ENCODE measurements at regions not wholly inside any gene's neighbourhood (a gene's known extent, or its start where the extent isn't known, plus 50 kb on each side); places are given as distances from the start of the nearest gene placed in this dataset.

DNA sequence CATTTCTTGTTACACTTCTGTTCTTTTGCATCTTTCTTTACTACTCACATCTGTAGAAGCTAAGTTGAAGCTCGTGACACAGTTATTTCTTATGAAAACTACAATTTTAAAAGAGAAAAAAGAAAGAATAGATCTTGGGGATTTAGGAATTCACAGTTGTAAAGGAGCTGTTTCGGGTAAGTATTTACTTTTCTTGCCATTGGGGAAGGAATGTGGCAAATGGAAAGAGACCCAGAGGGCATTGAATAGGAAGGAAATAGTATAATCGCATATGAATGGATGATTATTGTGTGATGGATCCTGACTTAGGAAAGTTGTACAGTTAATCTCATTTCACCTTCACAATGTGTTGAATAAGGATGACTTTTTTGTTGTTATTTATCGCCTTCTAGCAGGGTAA, 914.1 kb upstream of the CDH8 start:
- no peak overlapping the region for H3K4me3 Mint-ChIP-seq
- no peaks in the 10 kb centered on the region for H3K4me1 Mint-ChIP-seq
- H3K9me3 Mint-ChIP-seq: peaks cover 9 to 37% (median 18%) of the 10 kb centered on the region in 9 donors
- POLR2A ChIA-PET: no interaction called here
- DNase-seq (no peak), ATAC-seq (no peak)
- H3K36me3 Mint-ChIP-seq: peaks cover 0 to 3% (median 0%) of the 10 kb centered on the region in 3 donors
- no peaks in the 10 kb centered on the region for H3K27me3 Mint-ChIP-seq
- no peak overlapping the region for H3K27ac Mint-ChIP-seq

DNA sequence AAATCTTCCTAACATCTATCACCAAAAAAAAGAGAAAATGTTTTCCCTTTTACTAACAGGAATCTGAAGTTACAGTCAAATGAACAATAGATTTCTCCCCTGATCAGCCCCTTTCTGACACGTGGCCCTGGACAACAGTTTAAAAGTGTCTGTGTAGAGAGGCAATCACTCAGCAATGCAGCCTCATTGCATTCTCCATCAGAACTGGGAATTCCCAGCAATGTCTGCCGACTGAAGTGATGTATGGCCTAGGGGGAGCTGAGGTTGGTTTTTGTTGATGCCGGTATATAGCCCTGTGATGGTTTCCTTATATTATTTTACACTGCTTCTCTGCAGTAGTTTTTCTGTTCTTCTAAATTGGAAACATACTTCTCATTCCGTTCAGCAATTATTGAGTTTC, 904.3 kb upstream of the CDH8 start:
- no peak overlapping the region for H3K27ac Mint-ChIP-seq
- no peak for ATAC-seq

DNA sequence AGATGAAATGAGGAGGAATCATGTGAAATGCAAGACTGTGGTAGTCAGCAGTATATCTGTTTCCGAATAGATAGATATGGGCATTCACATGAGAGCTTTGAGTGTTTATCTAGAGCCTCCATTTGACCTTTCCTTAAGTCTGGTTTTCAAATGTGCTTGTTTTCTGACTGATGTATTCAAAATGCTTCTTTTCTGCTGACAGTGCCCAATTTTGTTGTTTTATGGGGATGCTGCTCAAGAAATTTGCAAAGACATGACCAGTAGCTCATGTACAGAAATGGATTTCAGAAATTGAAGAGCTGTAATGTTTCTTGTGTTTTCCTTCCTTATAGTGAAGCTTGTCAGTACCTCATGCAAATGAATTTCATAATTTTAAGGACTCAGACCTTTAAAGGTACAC, 903.4 kb upstream of the CDH8 start:
- ATAC-seq (no peak), DNase-seq (no peak)
- H3K9me3 Mint-ChIP-seq: peaks cover 0 to 38% (median 10%) of the 10 kb centered on the region in 9 donors
- H3K4me3 Mint-ChIP-seq: no peak overlapping the region
- H3K27ac Mint-ChIP-seq: no peak overlapping the region
- no peaks in the 10 kb centered on the region for H3K27me3 Mint-ChIP-seq
- POLR2A ChIA-PET: no interaction called here
- H3K36me3 Mint-ChIP-seq: peaks cover 0 to 5% (median 0%) of the 10 kb centered on the region in 3 donors
- H3K4me1 Mint-ChIP-seq: no peaks in the 10 kb centered on the region

More for the DNA sequence above, 904.3 kb upstream of the CDH8 start:
- POLR2A ChIA-PET: no interaction called here
- no peak for DNase-seq
- Mint-ChIP-seq H3K27me3 (no peaks in the 10 kb centered on the region), H3K9me3 (peaks cover 0 to 39% (median 14%) of the 10 kb centered on the region in 9 donors), H3K4me1 (no peaks in the 10 kb centered on the region), H3K36me3 (peaks cover 0 to 5% (median 0%) of the 10 kb centered on the region in 3 donors), H3K4me3 (no peak overlapping the region)

DNA sequence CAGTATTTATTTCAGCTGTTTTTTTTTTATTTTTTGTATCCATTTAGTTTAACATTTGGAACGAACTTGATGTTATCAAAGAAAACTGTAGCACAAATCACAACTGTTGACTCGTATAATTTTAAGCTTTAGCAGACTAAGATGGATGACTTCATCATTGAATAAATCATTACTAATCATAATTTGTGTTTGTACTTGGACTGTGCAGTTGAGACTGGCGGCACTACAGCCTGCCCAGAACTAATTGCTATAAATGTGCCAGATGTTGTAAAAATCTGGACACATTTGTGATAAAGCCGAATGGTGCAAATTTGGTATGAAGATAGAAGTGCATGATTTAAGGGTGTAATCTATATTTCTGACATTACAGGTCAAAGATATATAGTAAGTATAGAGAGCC, 897.7 kb upstream of the CDH8 start:
- Mint-ChIP-seq H3K27me3 (no peaks in the 10 kb centered on the region), H3K9me3 (peaks cover 0 to 39% (median 16%) of the 10 kb centered on the region in 9 donors), H3K4me1 (no peaks in the 10 kb centered on the region), H3K4me3 (no peak overlapping the region), H3K27ac (no peak overlapping the region), H3K36me3 (peaks cover 0 to 10% (median 0%) of the 10 kb centered on the region in 3 donors)
- ATAC-seq (no peak), DNase-seq (no peak)
- POLR2A ChIA-PET: no interaction called here

DNA sequence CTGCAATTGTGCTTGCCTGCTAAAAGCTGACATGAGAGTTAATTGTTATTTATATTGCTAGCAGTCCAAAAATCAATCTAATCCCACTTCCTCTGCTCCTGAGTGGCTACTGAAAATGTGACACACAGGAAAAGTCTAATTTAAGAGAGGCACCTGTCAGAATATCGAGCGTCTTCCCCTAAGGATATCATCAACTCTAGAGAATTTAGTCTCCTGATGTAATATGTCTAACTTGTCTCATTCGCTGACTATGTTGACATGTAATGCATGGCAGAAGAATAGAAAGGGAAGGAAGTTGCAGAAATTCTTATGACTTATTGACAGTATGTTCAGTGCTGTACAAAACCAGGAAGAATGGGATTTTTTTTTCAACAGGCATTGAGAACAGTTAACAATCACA, 893.4 kb upstream of the CDH8 start:
- Mint-ChIP-seq H3K4me3 (no peak overlapping the region), H3K9me3 (peaks cover 0 to 50% (median 16%) of the 10 kb centered on the region in 9 donors), H3K27me3 (no peaks in the 10 kb centered on the region), H3K36me3 (peaks cover 0 to 5% (median 0%) of the 10 kb centered on the region in 3 donors), H3K4me1 (no peaks in the 10 kb centered on the region), H3K27ac (no peak overlapping the region)
- POLR2A ChIA-PET: no interaction called here
- no peak for DNase-seq
- ATAC-seq: no peak

DNA sequence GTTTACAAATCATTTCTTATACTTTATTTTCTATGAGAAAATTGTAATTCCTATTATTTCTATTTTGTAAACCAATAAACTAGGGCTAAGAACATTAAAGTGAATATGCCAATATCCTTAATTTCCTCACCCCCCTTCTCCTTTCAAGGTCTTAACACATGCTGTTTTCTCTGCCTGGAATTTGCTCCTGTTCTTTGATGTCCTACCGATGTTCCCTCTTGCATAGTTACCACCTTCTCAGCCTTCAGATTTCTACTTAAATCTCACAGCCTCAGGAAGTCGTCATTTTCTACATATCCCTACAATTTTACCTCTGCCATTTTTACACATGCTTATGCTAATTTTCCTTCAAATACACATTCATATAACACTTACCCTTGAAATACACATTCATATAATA, 890.9 kb upstream of the CDH8 start:
- no peak overlapping the region for H3K4me3 Mint-ChIP-seq
- no peak overlapping the region for H3K27ac Mint-ChIP-seq
- peaks cover 2 to 51% (median 20%) of the 10 kb centered on the region in 9 donors for H3K9me3 Mint-ChIP-seq
- no peaks in the 10 kb centered on the region for H3K4me1 Mint-ChIP-seq
- no peaks in the 10 kb centered on the region for H3K27me3 Mint-ChIP-seq
- ATAC-seq (no peak), DNase-seq (no peak)
- peaks cover 0 to 5% (median 0%) of the 10 kb centered on the region in 3 donors for H3K36me3 Mint-ChIP-seq
- POLR2A ChIA-PET: no interaction called here

DNA sequence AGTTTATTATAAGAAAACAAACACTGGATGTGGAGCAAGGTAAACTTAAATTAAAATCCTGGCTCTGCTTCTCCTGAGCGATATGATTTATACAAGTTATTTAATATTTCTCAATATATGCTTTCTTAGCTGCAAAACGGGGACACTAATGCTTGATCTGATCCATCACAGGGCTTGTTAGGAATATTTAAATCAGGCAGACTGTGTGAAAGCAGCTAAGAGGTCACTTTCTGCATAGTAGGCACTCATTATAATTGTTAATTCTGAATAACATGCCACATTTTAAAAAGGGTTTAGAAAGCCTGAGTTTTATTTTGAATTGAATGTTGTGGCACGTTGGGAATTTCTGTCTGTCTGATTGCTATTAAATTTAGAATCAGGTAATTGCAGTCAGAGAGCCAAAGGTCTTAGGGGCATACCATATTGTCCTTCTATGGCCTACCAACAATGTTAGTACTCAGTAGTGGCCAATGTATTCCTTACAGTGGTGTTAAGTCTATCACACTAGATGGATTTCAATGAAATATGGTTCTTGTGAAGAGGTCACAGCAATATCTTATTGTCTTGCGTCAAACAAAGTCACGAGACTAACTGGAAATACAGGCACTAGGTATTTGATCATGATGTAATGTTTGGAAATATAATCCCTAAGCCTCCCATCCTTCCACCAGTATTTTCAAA, 890.0 kb upstream of the CDH8 start:
- Mint-ChIP-seq H3K27ac (no peak overlapping the region), H3K4me1 (no peaks in the 10 kb centered on the region), H3K4me3 (no peak overlapping the region), H3K36me3 (peaks cover 0 to 5% (median 0%) of the 10 kb centered on the region in 3 donors), H3K27me3 (no peaks in the 10 kb centered on the region), H3K9me3 (peaks cover 3 to 46% (median 18%) of the 10 kb centered on the region in 9 donors)
- DNase-seq (no peak), ATAC-seq (no peak)
- POLR2A ChIA-PET: no interaction called here

DNA sequence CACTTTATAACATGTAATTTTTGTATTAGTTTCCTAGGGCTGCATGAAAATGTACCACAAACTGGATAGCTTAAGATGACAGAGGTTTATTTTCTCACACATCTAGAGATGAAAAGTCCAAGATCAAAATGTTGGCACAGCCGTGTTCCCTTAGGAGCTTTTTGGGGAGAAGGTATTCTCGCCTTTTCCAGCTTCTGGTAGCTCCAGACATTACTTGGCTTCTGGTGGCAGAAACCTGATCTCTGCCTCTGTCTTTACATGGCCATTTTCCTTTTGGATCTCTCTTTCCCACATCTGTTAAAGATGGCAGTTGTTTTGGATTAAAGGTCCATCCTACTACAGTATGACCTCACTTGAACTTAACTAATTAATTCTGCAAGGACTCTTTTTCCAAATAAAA, 885.7 kb upstream of the CDH8 start:
- Mint-ChIP-seq H3K27ac (no peak overlapping the region), H3K36me3 (no peaks in the 10 kb centered on the region), H3K4me3 (no peak overlapping the region), H3K9me3 (peaks cover 0 to 36% (median 18%) of the 10 kb centered on the region in 9 donors), H3K27me3 (no peaks in the 10 kb centered on the region), H3K4me1 (no peaks in the 10 kb centered on the region)
- ATAC-seq: no peak
- DNase-seq: no peak
- POLR2A ChIA-PET: no interaction called here

DNA sequence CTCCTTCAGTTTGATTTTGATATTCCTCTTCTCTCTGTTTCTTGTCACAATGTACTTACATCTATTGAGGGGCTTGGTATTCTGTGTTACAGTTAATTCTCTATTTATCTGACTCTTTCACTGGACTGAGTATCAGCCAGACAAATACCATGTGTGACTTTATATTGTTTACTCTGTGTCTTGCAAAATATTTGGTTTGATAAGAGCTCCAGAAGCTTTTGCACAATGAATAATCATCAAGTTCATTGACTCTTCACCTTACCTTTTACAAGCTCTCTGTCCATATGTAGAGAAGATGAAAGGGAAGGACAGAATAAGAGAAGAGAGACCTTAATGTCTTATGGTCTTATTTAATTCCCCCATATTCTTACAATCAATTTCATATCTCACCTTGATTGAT, 877.7 kb upstream of the CDH8 start:
- DNase-seq (no peak), ATAC-seq (no peak)
- H3K27me3 Mint-ChIP-seq: no peaks in the 10 kb centered on the region
- no peak overlapping the region for H3K4me3 Mint-ChIP-seq
- peaks cover 9 to 60% (median 17%) of the 10 kb centered on the region in 9 donors for H3K9me3 Mint-ChIP-seq
- no peaks in the 10 kb centered on the region for H3K4me1 Mint-ChIP-seq
- no peak overlapping the region for H3K27ac Mint-ChIP-seq
- POLR2A ChIA-PET: no interaction called here
- no peaks in the 10 kb centered on the region for H3K36me3 Mint-ChIP-seq

DNA sequence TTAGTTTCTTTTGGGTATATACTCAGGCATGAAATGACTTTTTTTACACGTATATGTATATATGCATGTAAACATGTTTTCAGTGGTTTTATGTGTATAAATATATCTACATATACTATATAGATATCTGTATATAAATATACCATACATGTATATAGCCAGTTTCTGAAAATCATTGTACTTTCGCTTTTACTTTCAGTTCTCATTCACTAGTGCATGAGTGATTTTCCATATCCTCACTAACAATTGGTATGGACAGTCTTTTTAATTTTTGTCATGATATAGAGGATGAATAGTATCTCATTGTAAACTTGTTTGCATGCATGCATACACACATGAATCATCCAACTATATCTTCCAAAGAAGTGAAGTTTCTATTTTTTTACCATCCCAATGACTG, 877.1 kb upstream of the CDH8 start:
- Mint-ChIP-seq H3K27ac (no peak overlapping the region), H3K9me3 (peaks cover 12 to 61% (median 18%) of the 10 kb centered on the region in 9 donors), H3K4me1 (no peaks in the 10 kb centered on the region), H3K4me3 (no peak overlapping the region), H3K36me3 (no peaks in the 10 kb centered on the region), H3K27me3 (no peaks in the 10 kb centered on the region)
- POLR2A ChIA-PET: no interaction called here
- ATAC-seq (no peak), DNase-seq (no peak)

DNA sequence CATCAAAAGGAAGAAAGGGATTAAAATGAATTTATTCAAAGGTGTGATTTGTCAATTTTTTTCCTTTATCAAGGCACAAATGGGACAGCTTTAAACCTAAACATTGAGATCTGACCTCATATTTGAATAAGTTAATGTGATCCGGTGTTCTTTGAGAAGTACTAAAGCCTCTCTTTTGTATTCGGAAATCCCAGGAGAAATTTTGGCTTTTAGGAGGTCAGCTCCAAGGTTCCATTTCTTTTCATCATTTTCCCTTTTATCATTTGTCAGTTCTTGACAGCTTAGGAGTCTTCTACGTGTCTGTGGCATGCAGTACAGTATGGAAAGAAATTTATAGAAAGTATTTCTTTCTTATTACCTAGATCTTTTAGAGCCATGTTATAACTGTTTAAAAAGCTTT, 873.4 kb upstream of the CDH8 start:
- Mint-ChIP-seq H3K4me1 (no peaks in the 10 kb centered on the region), H3K4me3 (no peak overlapping the region), H3K36me3 (no peaks in the 10 kb centered on the region), H3K27me3 (no peaks in the 10 kb centered on the region), H3K27ac (no peak overlapping the region), H3K9me3 (peaks cover 10 to 53% (median 19%) of the 10 kb centered on the region in 9 donors)
- DNase-seq (no peak), ATAC-seq (no peak)
- POLR2A ChIA-PET: no interaction called here

DNA sequence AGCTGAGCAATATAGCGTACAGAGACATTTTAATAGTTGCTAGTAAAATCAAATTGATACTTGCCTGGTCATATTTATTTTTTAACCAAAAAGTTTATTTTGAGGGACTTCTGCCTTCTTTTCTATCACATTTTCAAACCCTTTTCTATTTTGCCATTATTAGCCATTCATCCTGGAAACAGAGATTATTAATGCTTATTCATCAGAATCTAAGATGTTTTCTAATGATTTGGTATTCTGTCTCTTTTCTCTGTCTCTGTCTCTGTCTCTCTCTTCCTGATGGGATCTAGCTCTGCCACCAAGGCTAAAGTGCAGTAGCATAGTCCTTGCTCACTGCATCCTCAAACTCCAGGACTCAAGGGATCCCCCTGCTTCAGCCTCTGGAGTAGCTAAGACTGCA, 871.3 kb upstream of the CDH8 start:
- POLR2A ChIA-PET: no interaction called here
- Mint-ChIP-seq H3K27ac (no peak overlapping the region), H3K4me1 (no peaks in the 10 kb centered on the region), H3K4me3 (no peak overlapping the region), H3K9me3 (peaks cover 13 to 48% (median 18%) of the 10 kb centered on the region in 9 donors), H3K27me3 (no peaks in the 10 kb centered on the region), H3K36me3 (peaks cover 0 to 4% (median 0%) of the 10 kb centered on the region in 3 donors)
- ATAC-seq (no peak), DNase-seq (no peak)

DNA sequence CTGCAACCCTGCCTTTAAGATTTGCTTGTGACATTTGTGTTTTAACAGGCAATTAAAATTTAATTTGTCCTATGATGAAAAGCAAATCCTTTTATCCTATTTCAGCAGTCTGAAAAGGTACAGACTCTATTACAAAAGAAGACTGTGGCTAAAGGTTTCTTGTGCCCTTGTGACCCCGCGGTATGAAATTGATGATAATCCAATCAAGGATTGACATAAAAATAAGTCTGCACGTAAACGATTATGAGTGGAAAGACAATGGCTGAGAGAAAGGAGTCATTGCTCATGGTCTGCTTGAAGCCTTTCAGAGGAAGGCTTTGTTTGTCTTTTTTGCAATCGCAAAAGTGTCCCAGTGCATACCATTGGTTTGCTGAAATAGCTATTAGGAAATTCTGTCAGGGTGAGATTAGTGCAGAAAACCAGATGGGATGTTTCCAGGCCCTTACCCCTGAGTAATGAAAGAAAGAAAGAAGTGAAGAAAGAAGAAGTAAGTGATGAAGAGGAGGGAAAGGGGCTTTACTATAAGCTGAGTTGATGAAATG, 867.8 kb upstream of the CDH8 start:
- POLR2A ChIA-PET: no interaction called here

DNA sequence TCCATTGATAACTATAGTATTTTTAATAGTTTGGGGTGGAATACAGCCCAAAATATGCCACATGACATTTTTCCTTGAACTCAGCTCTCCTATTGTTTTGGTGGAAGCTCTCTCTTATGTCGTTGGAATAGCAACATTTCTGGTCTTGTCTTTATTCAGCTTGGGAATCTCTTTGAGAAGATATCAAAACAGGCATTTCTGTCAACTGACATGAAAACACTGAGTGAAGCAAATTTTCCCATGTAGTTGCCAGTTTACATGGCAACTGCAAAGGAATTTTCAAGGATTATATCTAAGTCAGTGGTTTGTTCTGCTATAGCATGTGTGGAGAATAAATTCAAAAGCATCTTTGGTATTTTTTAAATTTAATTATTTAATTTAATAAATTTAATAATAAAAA, 863.5 kb upstream of the CDH8 start:
- Mint-ChIP-seq H3K4me1 (no peaks in the 10 kb centered on the region), H3K27me3 (no peaks in the 10 kb centered on the region), H3K4me3 (no peak overlapping the region), H3K9me3 (peaks cover 8 to 62% (median 24%) of the 10 kb centered on the region in 9 donors), H3K36me3 (peaks cover 0 to 8% (median 0%) of the 10 kb centered on the region in 3 donors), H3K27ac (no peak overlapping the region)
- ATAC-seq: no peak
- DNase-seq: no peak
- POLR2A ChIA-PET: no interaction called here

More for the DNA sequence above, 867.8 kb upstream of the CDH8 start:
- Mint-ChIP-seq H3K27ac (no peak overlapping the region), H3K9me3 (peaks cover 9 to 49% (median 17%) of the 10 kb centered on the region in 9 donors), H3K27me3 (no peaks in the 10 kb centered on the region), H3K36me3 (peaks cover 0 to 4% (median 0%) of the 10 kb centered on the region in 3 donors), H3K4me3 (no peak overlapping the region), H3K4me1 (no peaks in the 10 kb centered on the region)
- ATAC-seq (no peak), DNase-seq (no peak)
